DLD1 (cell line): ENCODE measurements at regions not wholly inside any gene's neighbourhood (a gene's known extent, or its start where the extent isn't known, plus 50 kb on each side); places are given as distances from the start of the nearest gene placed in this dataset.

Experiments
- in situ Hi-C: cut with HindIII; loops from 2 replicates; pipeline ENCODE4 v1.10.0; 2017; ENCODE audit warnings: low sequenced_read_pairs

- in situ Hi-C loops: no loop called here
These were observed 644.7 kb upstream of the BOD1L1 start for GRCh38 chr4:14272206-14272605.

GRCh38 chr4:14277505-14277904, 650.0 kb upstream of the BOD1L1 start:
- in situ Hi-C loops: no loop called here

DNA sequence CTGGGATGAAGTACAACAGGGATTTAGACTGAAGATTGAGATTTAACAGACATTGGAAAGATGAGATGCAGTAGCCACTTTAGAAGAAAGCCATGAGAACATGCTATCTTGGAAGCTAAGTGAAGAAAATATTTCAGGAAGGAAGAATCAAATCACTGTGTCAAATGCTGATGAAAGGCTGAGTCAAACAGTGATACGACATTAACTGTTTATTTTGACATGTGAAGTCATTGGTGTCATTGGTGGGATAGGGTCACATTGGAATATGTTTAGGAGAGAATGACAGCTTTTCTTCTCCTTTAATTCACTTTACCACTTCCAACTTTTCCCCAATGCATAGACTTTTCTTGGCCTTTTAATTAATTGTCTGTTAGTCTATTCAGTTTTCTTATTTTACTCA, 653.0 kb upstream of the BOD1L1 start:
- in situ Hi-C loops: no loop called here

GRCh38 chr4:14284578-14284977, 657.1 kb upstream of the BOD1L1 start:
- in situ Hi-C loops: no loop called here

DNA sequence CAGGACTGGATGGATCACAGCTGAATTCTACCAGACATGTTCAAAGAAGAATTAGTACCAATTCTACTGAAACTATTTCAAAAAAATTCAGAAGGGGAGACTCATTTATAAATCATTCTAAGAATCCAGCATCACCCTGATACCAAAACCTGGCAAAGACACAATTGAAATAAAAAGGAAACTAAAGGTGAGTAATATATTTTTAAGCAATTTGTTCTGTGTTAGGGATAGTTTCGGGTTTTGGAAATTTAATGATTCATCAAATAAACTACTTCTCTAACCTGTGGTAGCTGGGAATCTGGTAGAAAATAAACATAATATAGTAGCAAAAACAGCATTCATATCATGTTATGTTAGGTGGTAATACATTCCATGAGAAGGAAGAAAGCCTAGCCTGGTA, 662.2 kb upstream of the BOD1L1 start:
- in situ Hi-C loops: no loop called here

DNA sequence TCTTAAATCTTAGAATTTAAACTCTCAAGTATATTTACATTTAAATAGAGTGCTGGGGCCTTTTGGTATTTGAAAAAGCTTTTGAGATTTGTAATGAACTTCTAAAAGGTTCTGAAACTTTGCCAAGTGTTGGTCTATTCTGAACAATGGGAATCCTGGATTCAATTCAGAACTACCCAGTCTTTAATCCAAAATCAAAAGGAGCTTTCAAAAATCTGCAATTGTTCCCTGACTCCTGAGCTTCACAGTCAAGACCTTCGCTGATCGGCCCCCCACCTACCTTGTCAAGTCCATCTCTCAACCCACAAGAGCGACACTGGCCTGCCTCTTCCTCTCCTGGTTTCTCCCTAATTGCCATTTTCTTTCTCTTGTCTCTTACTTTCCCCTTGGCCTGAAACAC, 666.1 kb upstream of the BOD1L1 start:
- in situ Hi-C loops: no loop called here

DNA sequence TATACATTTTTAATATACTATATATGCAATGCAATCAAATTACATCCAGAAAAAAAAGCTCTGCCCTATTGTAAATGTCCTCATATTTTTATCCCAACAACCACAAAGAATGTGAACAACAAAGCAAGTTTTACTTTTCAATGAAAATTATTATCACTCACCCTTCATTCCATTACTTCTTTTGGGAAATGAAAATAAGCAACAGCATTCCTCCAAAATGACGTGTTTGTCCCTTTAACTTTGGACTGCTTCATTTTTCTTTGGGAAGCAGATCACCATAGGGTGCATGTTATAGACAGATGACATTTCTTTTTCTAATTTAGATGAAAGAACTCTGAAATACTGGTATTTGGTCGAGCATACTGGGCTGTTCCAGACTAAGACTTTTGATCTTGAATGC, 667.1 kb upstream of the BOD1L1 start:
- in situ Hi-C loops: no loop called here

GRCh38 chr4:14299166-14299565, 671.6 kb upstream of the BOD1L1 start:
- in situ Hi-C loops: no loop called here

GRCh38 chr4:14302021-14302420, 674.5 kb upstream of the BOD1L1 start:
- in situ Hi-C loops: no loop called here

- in situ Hi-C loops: no loop called here
These were observed 676.3 kb upstream of the BOD1L1 start for GRCh38 chr4:14303856-14304255.

- in situ Hi-C loops: no loop called here
These were observed 680.7 kb upstream of the BOD1L1 start for GRCh38 chr4:14308229-14308651.

GRCh38 chr4:14309431-14309830, 681.9 kb upstream of the BOD1L1 start:
- in situ Hi-C loops: no loop called here

DNA sequence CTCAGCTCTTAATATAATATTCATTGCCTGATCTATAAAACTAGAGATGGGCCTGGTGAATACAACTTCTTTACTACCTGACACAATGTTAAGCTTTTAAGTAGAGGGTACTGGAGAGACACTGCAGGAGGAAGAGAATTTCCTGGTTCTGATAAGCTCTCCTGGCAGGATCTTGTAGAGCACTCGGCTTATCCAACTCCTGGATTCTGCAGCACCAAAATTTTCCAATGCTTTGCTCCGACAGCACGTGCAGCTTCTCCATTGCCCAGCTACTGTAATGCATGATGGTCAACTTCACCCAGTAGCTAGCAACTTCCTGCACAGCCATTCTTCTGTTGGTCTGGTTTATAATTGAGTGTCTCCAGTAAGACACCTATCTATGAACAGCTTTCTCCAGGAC, 686.2 kb upstream of the BOD1L1 start:
- in situ Hi-C loops: no loop called here

- in situ Hi-C loops: no loop called here
These were observed 687.2 kb upstream of the CPEB2 start for GRCh38 chr4:14315129-14315528.

DNA sequence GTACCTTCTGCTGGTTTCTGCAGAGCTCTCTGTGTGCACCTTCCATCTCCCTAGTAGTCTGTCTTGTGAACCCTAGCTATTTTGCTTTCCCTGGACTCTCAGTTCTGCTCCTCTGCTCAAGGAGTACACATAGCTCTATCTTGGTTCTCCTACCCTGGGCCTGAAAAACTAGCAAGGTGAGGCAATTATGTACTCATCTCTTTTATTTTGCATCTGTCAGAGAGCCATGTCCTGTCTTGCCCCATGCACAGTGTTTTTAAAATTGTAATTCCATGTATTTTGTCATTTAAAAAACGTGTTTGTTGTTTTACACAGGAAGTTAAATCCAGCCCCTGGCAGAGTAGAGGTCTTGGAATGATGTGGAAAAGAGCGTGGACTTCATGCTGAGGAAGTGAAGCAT, 684.9 kb upstream of the CPEB2 start:
- in situ Hi-C loops: no loop called here

GRCh38 chr4:14318671-14319070, 683.6 kb upstream of the CPEB2 start:
- in situ Hi-C loops: no loop called here

GRCh38 chr4:14321723-14322122, 680.6 kb upstream of the CPEB2 start:
- in situ Hi-C loops: no loop called here

DNA sequence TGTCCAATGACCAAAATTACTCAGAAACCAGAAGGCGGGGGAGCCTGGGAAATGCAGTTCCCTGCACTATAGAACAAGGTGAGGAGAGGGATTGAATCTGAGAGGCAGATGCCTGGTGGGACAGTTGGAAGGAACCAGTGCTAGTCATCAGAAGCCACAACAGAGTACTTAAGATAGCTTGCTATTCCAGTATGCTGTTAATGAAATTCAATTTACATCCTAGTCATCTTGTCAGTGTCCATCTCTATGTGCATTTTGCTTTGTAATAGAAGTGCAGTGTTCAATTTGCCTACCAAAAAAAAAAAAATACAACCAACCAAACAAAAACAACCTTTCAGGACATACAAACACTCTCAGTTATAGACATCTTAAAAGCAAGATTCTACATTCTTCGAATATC, 679.1 kb upstream of the CPEB2 start:
- in situ Hi-C loops: no loop called here

- in situ Hi-C loops: no loop called here
These were observed 673.1 kb upstream of the CPEB2 start for GRCh38 chr4:14329228-14329627.

DNA sequence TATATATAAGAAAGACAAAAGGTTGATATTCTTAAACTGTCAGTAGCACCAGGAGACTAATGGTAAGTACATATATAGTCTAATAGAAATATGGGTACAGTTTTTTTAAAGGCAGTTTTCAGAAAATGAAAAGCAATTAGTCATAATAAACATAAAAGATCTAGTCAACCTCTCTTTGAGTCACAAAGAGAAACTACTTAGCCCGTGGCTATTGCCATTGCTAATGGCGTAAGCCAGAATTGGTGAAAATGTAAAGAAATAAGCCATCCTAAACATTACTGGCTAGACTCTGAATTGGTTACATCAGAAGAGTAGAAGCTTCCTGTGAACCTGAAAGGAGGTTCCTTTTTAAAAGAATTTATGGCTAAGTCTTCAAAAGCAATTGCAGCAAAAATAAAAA, 668.7 kb upstream of the CPEB2 start:
- in situ Hi-C loops: no loop called here

GRCh38 chr4:14334166-14334565, 668.1 kb upstream of the CPEB2 start:
- in situ Hi-C loops: no loop called here

- in situ Hi-C loops: no loop called here
These were observed 666.4 kb upstream of the CPEB2 start for GRCh38 chr4:14335872-14336271.

DNA sequence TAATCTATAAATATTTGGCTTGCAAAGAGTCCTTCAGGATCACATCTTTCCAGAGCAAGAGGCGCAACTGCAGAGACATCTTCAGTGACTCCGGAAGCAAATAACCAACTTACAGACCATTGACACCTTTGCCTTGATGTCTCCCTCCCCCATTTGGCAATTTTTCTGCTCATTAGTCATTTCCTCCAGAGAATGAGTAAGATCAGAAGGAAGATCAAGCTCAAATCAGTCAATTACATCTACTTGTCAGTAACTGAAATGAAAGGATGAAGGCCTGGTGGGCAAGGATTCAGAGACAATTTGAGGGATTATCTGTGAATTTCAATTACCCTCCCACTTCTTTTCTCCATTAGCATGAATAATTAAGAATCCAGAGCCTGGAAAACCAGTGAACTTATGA, 665.6 kb upstream of the CPEB2 start:
- in situ Hi-C loops: no loop called here
